GM12872 (cell line): ENCODE measurements at regions not wholly inside any gene's neighbourhood (a gene's known extent, or its start where the extent isn't known, plus 50 kb on each side); places are given as distances from the start of the nearest gene placed in this dataset.

Source experiments
- TF ChIP-seq, protein P1 (sequence below): IDR thresholded peaks from 3 replicates; pipeline ENCODE4 v1.5.1; 2011; ENCODE audit warnings: low read depth, mild to moderate bottlenecking, low read length, moderate library complexity; ENCODE audit not compliant: insufficient read depth

DNA sequence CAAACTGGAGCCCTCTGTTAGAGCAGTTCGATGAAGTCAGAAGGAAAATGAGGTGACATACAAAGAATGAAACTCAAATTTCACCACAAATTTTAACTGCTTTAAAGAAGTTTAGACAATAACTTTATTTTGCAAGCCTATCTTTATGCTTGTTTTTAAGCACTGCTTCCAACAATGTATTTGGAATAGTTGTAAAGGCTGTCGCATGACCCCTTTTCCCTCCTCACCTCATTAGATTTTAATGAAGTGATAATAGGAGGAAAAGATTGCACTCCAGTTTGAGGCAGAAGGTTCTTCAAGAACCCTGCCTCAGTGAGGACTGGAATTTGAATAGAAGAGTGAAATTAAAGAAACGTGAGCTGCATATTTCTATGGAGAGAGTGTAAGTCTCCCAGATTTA lies 386.1 kb upstream of the NR3C2 start:
- TF ChIP-seq, protein P1, sequence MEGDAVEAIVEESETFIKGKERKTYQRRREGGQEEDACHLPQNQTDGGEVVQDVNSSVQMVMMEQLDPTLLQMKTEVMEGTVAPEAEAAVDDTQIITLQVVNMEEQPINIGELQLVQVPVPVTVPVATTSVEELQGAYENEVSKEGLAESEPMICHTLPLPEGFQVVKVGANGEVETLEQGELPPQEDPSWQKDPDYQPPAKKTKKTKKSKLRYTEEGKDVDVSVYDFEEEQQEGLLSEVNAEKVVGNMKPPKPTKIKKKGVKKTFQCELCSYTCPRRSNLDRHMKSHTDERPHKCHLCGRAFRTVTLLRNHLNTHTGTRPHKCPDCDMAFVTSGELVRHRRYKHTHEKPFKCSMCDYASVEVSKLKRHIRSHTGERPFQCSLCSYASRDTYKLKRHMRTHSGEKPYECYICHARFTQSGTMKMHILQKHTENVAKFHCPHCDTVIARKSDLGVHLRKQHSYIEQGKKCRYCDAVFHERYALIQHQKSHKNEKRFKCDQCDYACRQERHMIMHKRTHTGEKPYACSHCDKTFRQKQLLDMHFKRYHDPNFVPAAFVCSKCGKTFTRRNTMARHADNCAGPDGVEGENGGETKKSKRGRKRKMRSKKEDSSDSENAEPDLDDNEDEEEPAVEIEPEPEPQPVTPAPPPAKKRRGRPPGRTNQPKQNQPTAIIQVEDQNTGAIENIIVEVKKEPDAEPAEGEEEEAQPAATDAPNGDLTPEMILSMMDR: no peak

GRCh38 chr4:148827781-148828180 lies 385.6 kb upstream of the NR3C2 start:
- TF ChIP-seq, protein P1: no peak

GRCh38 chr4:148823419-148823769 lies 381.2 kb upstream of the NR3C2 start:
- TF ChIP-seq, protein P1: no peak

DNA sequence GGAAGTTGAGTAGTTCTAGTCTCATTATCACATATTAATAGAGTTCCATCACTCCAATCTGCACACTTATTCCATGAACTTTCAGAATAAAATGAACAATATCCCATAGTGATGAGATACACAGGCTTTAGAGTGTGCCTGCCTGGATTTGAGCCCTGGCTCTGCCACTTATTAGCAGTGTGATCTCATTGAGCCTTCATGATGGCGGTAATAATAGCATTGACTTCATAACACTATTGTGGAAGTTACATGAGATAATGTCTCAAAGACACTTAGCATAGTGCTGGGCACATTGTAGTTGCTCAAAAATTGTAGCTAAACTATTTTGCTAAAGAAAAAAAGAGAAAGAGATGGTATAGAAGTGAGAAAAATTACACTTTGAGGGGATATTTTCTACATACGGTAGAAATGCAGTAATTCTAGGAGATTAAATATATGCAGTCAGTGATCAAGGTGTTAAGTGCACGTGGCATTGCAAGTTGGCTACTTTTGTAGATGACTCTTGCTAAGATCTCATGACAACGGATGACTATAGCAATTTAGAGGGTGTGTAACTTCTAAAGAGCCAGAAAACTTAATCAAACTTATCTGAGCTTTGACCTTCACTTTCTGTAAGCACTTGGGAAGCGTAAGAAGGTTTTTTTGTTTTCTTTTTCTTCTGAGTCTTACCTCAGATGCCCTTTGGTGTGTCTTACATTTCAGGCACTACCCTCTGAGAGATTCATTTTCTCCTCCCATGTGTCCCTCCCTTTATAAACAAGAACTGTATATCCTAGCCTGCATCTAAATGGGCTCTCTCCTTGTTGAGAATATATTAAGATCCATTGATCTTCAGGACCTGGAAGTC lies 380.6 kb upstream of the NR3C2 start:
- TF ChIP-seq, protein P1: no peak

DNA sequence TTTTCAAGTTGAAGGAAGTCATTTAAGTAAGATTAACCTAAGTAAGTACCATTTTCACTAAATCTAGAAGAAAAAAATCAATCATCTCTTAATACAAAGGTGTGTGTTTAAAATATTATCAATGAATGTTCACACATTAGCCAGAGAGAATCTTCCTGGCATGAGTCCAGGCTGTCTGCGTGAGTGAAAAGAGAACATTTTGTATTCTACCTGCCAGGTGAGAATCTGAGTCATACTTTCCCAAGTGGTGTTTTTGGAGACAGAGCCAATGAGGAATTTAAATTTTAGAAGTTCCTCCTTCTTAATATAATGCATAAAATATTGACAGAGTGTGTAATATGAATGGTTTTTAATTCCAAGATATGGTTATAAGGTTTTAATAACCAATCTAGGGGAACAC lies 371.8 kb upstream of the NR3C2 start:
- TF ChIP-seq, protein P1: no peak

DNA sequence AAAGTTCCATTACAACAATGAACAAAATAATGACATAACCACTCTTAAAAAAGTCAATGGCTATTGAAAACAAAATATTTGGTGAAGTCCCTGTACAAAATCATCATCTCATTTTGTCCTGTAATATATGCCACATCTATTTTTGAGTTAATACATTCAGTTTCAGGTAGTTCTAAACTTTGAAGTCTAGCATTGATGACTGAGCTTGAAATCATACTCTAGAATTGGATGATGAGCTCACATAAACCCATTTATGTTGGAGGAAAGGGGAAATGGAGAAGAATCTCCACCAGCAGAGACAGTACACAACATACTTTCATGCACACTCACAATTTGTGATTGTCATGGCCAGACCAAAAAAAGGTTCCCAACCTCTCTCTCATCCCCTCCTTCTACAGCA lies 371.1 kb upstream of the NR3C2 start:
- TF ChIP-seq, protein P1: no peak

- TF ChIP-seq, protein P1: no peak
Observed at GRCh38 chr4:148812101-148812500, 369.9 kb upstream of the NR3C2 start.

DNA sequence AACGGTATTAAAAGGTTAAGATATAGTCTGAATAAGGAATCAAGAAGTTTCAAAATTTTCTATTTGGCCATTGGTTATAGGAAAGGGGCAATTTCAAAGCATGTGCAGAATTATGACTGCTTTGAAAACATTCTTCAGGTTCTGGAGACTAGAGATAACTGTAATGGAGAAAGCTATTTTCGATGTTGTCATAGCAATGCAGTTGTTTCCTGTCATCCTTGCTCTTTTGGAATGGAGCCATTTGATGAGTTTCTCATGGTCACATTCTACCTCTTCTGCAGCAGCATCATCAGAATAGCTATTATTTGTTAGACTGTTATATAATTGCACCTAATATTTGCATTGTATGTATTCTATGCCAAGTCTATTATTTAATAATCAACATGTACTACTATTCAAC lies 368.2 kb upstream of the NR3C2 start:
- TF ChIP-seq, protein P1: no peak
